NOMO-1 treated with dmso at 0.1 percent for 144 hours (cell line): ENCODE measurements at regions not wholly inside any gene's neighbourhood (a gene's known extent, or its start where the extent isn't known, plus 50 kb on each side); places are given as distances from the start of the nearest gene placed in this dataset.

Source experiments
- DNase-seq: peaks from one replicate; lab custom pipeline; 2025; ENCODE audit not compliant: unreplicated experiment; lab: John Stamatoyannopoulos, UW

DNA sequence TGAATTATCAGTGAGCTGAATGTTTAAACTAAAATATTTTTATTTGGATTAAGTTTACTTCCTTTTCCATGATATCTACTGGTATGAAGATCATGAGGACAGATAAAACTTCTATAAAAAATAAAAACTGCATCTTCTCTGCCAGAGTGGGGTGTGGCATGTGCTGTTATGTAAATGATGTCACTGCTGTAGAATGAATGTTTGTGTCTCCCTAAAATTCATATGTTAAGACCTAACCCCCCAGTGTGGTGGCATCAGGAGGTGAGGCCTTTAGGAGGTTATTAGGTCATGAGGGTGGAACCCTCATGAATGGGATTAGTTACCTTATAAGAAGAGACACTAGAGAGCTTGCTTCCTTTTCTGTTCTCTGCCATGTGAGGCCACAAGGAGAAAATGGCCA, 178.7 kb upstream of the DPH6 start:
- DNase-seq, result no peak

DNA sequence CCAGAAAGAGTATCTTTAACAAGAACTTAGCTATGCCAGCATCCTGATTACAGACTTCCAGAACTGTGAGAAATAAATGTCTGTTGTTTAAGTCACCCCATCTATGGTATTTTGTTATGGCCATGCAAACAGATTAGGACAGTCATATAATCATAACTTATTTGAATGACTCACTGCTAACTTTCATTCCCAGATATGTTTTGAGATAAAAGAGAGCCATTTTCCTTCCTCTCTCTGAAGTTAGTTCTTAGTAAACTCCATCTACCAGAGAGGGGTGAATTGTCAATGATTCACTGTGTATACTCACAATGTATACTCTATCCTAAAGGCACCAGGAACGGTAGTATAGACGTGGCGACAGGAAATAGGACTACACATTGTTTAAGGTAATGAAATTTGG, 179.4 kb upstream of the DPH6 start:
- DNase-seq, result no peak

DNA sequence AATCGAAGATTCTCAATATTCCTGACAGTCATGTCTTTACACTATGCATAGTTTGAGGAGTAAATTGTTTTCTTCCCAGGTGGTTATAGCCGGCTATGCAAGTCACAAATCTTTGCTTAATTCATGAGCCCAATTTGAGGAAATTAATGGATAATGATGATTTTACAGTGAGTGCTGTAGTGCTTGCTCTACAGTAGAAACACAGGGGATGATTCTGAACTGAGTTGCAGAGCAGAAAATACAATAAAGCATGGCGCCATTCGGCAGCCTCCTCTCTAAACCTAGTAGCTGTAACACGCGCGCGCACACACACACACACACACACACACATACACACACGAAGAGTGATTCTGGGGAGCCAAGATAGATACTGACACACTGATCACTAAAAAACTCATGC, 181.7 kb upstream of the DPH6 start:
- DNase-seq, result no peak

DNA sequence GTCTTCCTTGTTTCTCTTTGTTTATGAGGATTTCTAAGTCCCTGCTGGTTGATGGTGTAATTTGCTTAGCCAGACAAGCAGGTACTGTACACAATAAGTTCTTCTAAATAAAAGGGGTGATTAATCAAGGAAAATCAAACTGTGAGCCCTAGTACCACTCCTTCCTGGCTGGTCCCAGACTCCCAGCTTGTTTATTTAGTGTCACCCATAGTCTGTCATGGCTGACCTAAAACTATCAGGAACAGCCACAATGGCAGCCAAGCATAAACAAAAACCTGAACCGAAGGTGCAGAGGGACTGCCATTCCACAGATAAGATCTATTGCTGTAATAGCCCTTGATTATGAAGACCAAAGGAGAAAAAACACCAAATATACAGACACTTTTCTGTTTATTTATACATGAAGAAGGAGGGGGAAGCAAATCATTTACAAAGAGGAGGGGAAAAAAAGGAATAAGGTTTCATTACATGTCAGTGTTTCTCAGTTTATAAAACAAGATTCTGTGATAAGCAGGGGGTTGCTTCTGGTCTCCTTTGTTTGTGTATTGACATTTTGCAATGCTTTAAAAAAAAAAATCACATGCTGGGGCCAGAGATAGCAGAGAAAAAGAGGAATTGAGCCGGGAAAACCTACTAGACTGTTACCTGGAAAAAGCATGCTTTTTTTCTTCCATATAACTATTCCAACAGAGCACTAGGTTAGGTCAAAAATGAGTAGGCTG, 182.4 kb upstream of the DPH6 start:
- no peak for DNase-seq

DNA sequence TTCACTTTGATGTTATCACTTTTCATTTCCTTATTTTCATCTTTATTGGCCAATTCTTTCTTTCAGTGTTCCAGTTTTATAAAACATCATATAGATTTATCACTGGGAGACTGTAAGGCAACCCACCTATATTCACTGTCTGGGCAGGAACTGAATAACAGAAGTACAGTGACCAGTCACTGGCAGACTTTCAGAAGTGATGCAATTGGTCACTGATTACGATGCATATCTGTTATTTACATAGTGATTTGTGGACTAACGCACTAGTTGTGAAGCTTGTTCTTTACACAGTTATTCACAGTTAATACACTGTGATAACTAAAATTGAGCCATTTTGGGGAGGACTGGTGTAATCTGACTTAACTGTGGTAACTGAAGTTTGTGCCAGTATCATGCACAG, 190.2 kb upstream of the DPH6 start:
- DNase-seq, result no peak

DNA sequence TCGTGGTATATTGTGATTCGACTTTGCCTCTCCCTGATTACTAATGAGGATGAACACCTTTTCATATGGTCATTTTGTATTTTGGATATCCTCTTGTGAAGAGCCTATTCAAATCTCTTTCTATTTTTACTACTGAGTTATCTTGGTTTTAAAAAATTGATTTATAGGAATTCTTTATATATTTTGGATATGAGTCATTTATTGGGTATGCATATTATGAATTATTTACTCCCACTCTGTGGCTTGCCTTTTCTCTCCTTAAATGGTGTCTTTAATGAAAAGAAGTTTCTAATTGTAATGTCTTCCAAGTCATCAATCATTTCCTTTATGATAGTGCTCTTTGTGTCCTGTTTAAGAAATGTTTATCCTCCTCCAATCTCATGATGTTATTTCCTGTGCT, 191.5 kb upstream of the DPH6 start:
- DNase-seq, result no peak

DNA sequence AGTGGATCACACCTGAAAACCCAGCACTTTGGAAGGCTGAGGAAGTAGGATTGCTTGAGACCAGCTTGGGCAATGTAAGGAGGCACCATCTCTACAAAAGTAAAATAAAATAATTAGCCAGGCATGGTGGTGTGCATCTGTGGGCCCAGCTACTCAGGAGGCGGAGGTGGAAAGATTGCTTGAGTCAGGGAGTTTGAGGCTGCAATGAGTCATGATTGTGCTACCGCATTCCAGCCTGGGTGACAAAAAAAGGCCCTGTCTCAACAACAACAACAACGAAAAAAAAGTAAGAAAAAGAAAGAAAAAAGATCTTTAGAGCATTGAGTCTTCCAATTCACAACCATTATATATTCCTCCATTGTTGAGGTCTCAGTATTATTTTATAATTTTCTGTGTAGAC, 192.4 kb upstream of the DPH6 start:
- DNase-seq, result no peak

DNA sequence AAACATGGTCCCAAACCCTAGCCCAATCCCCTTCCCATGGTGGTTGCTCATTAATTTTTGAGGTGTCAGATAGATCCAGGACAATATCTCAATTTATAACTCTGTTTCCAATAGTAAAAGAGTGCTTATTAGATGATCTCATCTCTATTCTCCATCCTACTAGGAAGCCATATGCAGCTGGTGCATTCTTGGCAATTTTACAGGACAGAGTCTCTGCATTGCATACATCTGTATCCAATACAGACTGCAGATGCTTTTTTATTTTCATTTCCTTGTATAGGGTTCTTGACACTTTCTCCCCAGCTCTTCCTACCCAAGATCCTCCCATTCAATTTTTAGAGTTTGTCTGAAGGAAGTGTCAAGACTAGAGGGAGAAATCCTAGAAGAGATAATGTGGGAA, 194.8 kb upstream of the DPH6 start:
- no peak for DNase-seq

DNA sequence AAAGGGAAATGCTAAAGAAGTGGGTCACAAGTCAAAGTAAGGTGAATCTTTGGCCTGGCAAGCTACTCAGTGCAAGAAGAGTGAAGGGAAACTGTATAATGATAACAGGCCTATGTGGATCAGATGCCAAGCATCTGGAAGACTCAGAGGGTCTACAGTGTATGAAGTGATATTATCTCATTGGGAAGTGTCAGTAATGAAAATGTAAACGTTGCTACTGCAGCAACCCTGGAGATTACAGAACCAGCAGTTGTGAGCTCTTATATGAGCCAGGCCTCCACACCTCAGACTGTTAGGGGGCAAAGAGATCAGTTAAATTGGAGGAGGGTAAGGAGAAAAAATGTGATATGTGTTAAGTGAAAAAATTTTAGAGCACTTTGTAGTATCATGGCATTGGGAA, 195.4 kb upstream of the DPH6 start:
- DNase-seq, result no peak

DNA sequence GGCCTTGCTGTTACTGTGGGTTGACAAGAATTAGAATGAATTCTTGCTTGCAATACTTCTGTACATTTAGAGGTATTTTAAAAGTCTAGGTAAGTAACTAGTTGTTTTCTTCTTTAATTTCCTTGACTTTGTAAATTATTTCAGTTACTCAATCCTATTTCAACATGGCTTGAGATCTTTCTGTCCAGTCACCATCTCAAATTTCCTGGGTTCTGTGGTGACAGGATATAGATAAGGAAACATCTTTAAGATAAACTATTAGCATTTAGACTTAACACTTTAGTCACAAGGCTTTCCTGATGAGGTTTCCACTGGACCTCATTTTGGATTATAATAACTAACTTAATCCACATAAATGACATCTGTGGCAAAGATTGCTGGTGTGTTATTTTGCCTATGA, 195.9 kb upstream of the DPH6 start:
- no peak for DNase-seq

DNA sequence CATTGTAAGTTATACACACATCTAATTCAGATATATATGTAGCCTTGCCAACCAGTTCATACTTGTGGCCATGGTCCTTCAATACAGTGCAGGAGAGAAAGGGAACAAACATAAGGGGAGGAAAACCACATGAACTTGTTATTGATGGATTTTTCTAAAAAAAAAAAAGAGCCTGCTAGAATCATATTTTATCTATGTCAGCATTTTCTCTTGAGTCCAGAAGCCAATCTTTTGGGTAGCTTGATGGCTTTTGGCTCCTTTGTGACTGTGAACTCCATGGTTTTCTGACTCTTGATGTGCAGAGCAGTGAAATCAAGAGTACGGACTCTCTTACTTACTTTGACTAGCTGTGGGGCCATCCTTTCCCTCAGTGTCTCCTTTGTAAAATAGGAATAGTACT, 197.4 kb upstream of the DPH6 start:
- DNase-seq, result no peak

DNA sequence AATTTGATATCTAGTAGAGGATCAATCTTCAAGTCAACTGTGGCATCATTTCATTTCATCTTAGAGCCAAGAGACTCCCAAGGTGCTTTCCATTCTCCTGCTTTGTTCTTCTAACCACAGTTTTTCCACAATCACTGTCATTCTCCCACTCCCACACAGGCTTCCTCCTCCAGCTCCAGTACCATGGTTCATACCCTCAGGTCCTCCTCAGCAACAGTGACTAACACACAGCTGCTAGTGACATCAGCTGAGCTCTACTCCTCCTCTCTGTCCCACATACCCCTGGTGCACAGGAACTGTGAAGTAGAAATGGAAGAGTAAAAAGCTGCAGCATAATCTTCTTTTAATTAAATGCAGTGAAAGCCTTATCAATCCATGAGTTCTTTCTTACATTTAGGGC, 200.2 kb upstream of the DPH6 start:
- no peak for DNase-seq

DNA sequence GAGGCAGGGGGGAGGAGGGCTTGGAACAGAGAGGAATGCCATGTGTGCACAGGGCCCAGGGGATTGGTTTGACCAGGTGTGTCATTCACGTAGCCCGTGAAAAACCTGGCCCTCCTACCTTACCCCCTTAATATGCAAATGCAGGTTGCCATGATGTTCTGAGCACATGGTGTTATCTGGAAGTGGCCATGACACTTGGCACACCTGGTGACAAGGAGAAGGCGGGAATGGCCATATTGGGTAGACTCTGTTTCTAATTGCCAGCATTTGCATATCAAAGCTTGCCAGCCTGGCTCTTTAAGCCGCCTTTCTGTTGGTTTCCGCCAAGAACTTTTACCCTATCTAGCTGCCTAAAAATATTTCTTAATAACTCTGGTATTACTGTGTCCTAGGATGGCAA, 202.1 kb upstream of the DPH6 start:
- no peak for DNase-seq

DNA sequence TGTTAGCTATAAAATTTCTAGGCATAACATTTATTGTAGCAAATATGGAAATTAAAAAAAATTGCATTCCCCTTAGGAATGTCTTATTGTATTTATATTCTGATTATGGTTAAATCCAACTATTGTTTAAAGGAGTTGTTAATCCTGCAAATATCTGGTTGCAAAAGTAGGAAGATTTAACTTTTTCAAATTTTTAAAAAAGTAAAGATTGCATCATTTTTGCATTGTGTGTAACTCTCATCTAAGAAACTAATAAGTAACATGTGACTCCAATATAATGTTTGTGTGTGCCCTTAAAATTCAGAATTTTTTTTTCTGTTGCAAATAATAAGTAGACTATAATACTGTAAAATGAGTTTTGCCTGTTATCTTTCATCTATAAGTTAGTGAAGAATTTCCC, 204.1 kb upstream of the DPH6 start:
- no peak for DNase-seq

DNA sequence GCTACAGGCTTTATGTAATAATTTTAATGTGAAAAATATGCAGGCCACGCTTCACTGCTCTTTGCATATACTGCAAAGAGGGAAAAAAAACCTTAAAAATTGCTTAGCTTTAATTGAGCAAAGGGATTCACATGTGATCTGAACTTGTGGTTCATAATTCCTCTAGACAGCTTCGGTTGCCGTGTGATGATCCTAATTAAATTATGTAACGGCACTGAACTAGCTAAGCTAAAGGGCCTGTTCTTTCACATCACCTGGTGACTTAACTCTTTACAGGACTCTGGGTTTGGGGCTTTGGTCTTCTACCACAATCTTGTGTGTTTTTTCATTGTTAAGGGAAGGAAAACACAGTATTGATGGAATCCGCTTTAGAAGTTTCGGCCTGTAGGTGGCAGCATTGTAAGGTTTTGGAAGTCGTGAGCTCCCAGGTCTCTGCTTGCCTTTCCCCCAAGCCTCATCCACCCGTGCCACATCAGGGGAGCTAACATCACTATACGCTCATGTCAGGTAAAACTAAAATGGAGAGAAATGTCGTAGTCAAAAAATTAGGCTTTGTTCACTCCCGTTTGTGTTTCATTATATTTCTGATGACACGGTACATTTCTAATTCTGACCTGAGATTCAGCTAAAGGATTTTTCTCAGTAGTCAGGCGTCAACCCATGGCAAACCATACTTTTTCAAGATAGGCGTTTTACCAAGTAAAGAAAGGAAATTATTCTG, 205.6 kb upstream of the DPH6 start:
- peak; percentile 20 for DNase-seq

DNA sequence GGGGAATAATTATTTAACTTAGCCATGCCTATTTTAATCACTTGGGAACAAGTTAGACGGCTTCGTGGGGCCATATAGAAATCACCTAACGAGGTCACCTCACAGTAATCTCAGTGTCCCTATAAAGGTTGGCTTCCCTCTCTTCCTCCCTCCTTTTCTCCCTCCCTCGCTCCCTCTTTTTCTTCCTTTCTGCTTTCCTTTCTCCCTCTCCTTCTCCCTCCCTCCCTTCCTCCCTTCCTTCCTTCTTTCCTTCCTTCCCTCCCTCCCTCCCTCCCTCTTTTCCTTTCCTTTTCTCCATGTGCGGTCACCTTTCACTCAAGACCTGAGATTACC, 206.1 kb upstream of the DPH6 start:
- DNase-seq, result no peak

DNA sequence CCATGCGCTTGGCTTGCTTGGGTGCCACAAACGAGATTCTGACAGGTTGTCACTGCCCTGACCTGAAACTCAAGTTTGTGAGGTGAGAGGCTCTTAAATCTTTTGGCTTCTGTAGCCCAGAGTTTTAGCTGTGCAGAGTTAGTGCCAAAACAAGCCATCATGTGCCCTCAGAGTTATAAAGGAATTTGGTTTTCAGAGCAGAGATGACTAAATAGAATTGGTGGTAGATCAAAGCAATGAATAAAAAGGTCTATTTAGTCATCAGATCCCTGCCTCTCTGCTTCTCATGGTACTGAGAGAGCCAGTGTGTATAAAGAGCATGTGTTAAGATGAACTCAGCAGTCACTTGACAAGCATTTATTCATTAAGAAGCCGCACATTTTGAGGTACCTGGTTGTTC, 207.5 kb upstream of the DPH6 start:
- no peak for DNase-seq

DNA sequence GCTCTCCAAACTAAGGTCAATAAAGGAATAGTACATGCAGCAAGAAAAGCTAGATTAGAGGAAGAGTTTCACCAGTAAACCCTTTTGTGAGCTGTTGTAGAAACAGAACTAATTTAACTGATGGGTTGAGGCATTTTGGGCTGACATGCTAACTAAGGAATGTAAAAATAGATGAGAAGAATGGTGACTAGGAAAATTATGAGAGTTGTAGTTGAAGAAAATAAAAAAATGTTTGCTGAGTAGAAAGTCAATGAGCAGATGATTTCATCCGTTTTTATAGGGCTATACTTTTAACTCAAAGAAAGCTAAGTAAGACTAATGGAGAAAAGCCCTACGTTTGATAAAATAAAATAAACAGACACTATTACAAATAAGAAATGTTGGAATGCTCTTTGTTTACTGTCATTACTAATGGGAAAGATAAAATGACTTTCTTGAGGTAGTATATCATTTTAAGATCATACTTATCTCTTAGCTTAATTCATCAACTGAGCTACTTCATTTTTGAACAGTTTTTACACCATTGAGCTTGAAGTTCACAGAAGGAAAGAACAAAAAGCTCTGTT, 209.4 kb upstream of the DPH6 start:
- no peak for DNase-seq

DNA sequence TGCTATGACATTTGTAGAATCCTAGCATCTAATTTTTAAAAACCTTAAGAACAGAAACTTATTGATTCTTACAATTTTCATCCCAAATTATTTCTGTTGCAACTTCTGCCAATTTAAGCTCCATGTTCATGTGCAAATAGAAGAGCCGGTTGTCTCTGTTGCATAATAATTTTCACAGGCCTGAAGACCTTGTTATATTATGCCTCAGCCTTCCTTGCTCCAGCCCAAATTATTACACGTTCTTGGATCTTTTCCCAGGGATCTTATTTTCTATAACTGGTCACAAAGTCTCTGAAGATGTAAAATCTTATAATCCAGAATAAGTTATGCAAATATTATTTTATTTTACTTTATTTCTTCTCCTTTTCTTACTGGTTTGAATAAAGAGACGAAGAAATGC, 210.7 kb upstream of the DPH6 start:
- DNase-seq, result no peak

DNA sequence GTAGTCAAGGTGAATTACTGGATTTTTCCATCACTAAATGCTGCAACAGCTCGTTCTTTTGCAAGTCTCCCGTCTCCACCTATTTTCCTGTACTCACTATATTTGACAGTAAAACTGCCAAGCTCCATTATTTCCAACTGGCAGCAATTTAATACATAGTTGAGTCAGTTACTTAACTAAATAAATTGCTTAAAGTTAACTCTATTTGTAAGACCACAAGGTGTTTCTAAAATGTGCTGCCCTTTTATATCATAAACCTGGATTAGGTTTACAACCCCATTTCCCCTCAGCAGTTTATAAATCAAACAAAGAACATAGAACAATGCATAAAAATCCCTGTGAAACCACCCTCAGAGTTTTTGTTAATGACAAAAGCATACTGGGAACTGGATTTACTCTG, 211.4 kb upstream of the DPH6 start:
- DNase-seq, result no peak

DNA sequence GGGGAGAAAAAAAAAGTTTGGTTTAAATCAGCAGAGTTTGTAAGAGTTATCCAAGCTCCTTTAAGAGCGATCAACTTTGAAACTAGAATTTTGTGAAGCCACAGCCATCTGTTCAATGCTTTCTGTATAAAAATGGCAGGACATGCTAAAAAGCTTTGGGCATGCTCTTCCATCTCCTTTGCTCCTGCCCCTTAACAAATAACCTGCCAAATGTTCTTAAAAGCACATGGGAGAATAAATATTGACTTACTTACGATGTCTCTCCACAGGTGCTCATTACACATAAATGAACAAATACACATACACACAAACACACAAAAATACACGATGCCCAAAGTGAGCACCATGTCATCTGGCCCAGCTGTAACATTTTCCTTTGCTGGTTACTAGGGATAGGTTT, 211.8 kb upstream of the DPH6 start:
- DNase-seq, result no peak

DNA sequence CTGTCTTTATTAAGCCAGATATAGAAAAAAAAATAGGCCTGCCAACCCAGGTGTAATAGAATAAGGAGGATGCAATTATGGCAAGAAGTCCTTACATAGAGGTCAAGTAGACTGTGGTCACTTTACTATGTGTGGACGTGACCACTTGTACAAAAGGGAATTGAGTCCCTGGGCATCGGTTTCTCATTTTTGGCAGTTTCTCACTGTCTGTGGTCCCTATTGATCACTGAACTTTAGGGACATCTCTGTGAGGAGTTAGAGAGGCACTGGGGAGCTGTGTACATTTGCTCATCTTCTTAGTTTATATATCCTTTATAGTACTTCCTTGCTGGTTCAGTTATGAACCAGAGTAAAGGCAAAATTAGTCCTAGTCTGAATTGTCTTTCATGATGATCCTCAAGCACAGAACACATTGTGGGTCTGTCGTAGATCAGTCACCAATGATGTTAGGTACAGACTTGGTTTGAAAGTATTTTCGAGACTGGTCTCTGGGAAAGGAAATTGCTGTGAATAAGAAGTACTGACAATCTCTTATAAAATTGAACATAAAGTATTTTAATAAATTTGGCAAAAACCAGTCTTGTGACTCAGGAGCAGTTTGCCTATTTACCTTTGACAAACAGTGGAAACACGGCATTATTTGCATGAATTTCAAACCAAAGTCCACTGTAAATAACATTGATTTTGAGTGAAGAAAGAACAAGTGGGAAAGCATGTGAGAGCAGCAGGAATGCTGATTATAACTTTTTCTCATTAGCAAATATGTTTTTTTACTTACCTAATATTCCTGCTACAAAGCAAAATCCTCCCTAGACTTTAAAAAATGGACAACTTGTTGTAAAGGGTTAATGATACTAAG, 218.9 kb upstream of the DPH6 start:
- DNase-seq, result no peak
